Liver (tissue), 2 donors: ENCODE measurements at regions not wholly inside any gene's neighbourhood (a gene's known extent, or its start where the extent isn't known, plus 50 kb on each side); places are given as distances from the start of the nearest gene placed in this dataset.

Experiments used
- EGR1 ChIP-seq, 2 donors: IDR thresholded peaks; 2 replicates each; pipeline ENCODE4 v1.6.1; 2016 to 2018; ENCODE audit warnings: antibody characterized with exemption in 2 of 2, low read depth in 2 of 2
- FOXA1 ChIP-seq: IDR thresholded peaks from 2 replicates; pipeline ENCODE4 v1.6.1; 2016; ENCODE audit warnings: antibody characterized with exemption
- donor health status: healthy.

DNA sequence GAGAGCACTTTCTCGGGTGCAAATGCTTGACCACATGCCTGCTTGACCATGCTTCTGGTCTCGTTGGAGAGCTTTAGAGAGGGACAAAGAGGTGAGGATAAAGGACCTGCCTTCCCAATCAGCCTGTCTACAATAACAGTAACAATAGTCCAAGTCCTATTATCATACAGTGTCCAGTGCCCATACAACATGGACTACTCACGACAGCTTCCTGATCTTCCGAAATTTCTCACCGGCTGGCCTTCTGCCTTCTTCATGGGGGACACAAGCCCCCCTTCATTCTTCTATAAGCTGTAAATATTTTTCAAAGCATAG, 329.0 kb downstream of the PAX3 start:
- TF ChIP-seq FOXA1 (no peak), EGR1 (IDR thresholded peaks at IDR 0.05; ENCODE audit: low read depth in 2 of 2) (no peak)
